ENCODE measurements at regions not wholly inside any gene's neighbourhood (a gene's known extent, or its start where the extent isn't known, plus 50 kb on each side); places are given as distances from the start of the nearest gene placed in this dataset.

GRCh38 chr16:85562093-85562786 lies 50.9 kb upstream of the GSE1 start:
- no peak for TF ChIP-seq TCF7L2 (IDR thresholded peaks at IDR 0.05; ENCODE audit: low read depth, low read length)
- no peak for TF ChIP-seq CTCF (IDR thresholded peaks at IDR 0.05)
- no peak for TF ChIP-seq SIN3A (IDR thresholded peaks at IDR 0.05; ENCODE audit: borderline replicate concordance, insufficient read depth, low read depth, low read length)
- no peak for TF ChIP-seq POLR2AphosphoS5 (IDR thresholded peaks at IDR 0.05; ENCODE audit: low read depth, low read length)
